MM.1S (cell line): ENCODE measurements at regions not wholly inside any gene's neighbourhood (a gene's known extent, or its start where the extent isn't known, plus 50 kb on each side); places are given as distances from the start of the nearest gene placed in this dataset.

Experiments
- DNase-seq: peaks from one replicate; pipeline ENCODE4 v3.0.0-alpha.2; 2015
- H2AFZ ChIP-seq: fragments of 300-600 bp; sonication (generic); 2 replicates; pipeline ENCODE4 v1.6.0; 2016; ENCODE audit warnings: antibody characterized with exemption, low read length
- H3F3A ChIP-seq: fragments of 300-600 bp; sonication (generic); 2 replicates; pipeline ENCODE4 v1.6.1; 2016; ENCODE audit warnings: mild to moderate bottlenecking, antibody characterized with exemption, low read length, moderate library complexity, mixed read lengths; ENCODE audit not compliant: insufficient read depth
- H3K27ac ChIP-seq: fragments of 300-600 bp; sonication (generic); 2 replicates; pipeline ENCODE4 v1.5.1; 2016; ENCODE audit warnings: mild to moderate bottlenecking, low read length
- H3K27me3 ChIP-seq: fragments of 300-600 bp; sonication (generic); replicated peaks from 2 replicates; pipeline ENCODE4 v1.6.0; 2016; ENCODE audit warnings: low read length; ENCODE audit not compliant: insufficient read depth
- H3K36me3 ChIP-seq: fragments of 300-600 bp; sonication (generic); replicated peaks from 2 replicates; pipeline ENCODE4 v1.6.1; 2016; ENCODE audit warnings: mild to moderate bottlenecking, low read length, mixed read lengths; ENCODE audit not compliant: insufficient read depth
- H3K4me1 ChIP-seq: fragments of 300-600 bp; sonication (generic); 2 replicates; pipeline ENCODE4 v1.6.1; 2016; ENCODE audit warnings: low read length, mixed read lengths
- H3K4me2 ChIP-seq: fragments of 300-600 bp; sonication (generic); 2 replicates; pipeline ENCODE4 v1.6.0; 2016; ENCODE audit warnings: low read depth, low read length
- H3K4me3 ChIP-seq: fragments of 300-600 bp; sonication (generic); 2 replicates; pipeline ENCODE4 v1.5.1; 2016; ENCODE audit warnings: low read length, mixed read lengths
- H3K79me2 ChIP-seq: fragments of 300-600 bp; sonication (generic); 2 replicates; pipeline ENCODE4 v1.6.1; 2016; ENCODE audit warnings: mixed run types, low read length, mixed read lengths
- H3K9ac ChIP-seq: fragments of 300-600 bp; sonication (generic); 2 replicates; pipeline ENCODE4 v1.6.1; 2016; ENCODE audit warnings: low read length, mixed read lengths
- H3K9me2 ChIP-seq: fragments of 300-600 bp; sonication (generic); replicated peaks from 2 replicates; pipeline ENCODE4 v1.6.1; 2016; ENCODE audit warnings: mild to moderate bottlenecking, low read length, mixed read lengths; ENCODE audit not compliant: insufficient read depth
- H3K9me3 ChIP-seq: fragments of 300-600 bp; sonication (generic); replicated peaks from 2 replicates; pipeline ENCODE4 v1.6.1; 2016; ENCODE audit warnings: mild to moderate bottlenecking, low read length, mixed read lengths; ENCODE audit not compliant: insufficient read depth
- H4K20me1 ChIP-seq: fragments of 300-600 bp; sonication (generic); 2 replicates; pipeline ENCODE4 v1.6.1; 2016; ENCODE audit warnings: mild to moderate bottlenecking, low read length, moderate library complexity, mixed read lengths; ENCODE audit not compliant: insufficient read depth
- CTCF ChIP-seq: fragments of 300-600 bp; sonication (generic); IDR thresholded peaks from 2 replicates; pipeline ENCODE4 v1.5.1; 2016; ENCODE audit warnings: antibody characterized with exemption, low read length, mixed read lengths
- EZH2 ChIP-seq: fragments of 300-600 bp; sonication (generic); optimal IDR thresholded peaks from 2 replicates; pipeline ENCODE3; 2017; ENCODE audit warnings: low read depth, mild to moderate bottlenecking, antibody characterized with exemption, low read length, mixed read lengths
- EZH2phosphoT487 ChIP-seq: fragments of 300-600 bp; sonication (generic); IDR thresholded peaks from 2 replicates; pipeline ENCODE4 v1.6.1; 2018; ENCODE audit warnings: antibody characterized with exemption, low read length

- no peaks in the 10 kb centered on the region for H3K27me3 ChIP-seq
- no peaks in the 10 kb centered on the region for H3K9me2 ChIP-seq
- no peaks in the 10 kb centered on the region for H3K4me1 ChIP-seq
- no peaks in the 10 kb centered on the region for H4K20me1 ChIP-seq
- no peaks in the 10 kb centered on the region for H3K79me2 ChIP-seq
- H2AFZ ChIP-seq, result no peak overlapping the region
- no peaks in the 10 kb centered on the region for H3F3A ChIP-seq
- no peaks in the 10 kb centered on the region for H3K36me3 ChIP-seq
- TF ChIP-seq CTCF, result no peak
- TF ChIP-seq EZH2, result no peak
- no peak for TF ChIP-seq EZH2phosphoT487
- H3K4me2 ChIP-seq, result no peak overlapping the region
- H3K27ac ChIP-seq, result no peak overlapping the region
- no peak for DNase-seq
- H3K9me3 ChIP-seq, result no peaks in the 10 kb centered on the region
- H3K4me3 ChIP-seq, result no peak overlapping the region
- H3K9ac ChIP-seq, result no peak overlapping the region
Measured at GRCh38 chr4:175103403-175103802, 185.2 kb downstream of the ADAM29 start.

- Histone ChIP-seq H3K36me3 (no peaks in the 10 kb centered on the region), H4K20me1 (no peaks in the 10 kb centered on the region), H3K27ac (no peak overlapping the region), H3F3A (no peaks in the 10 kb centered on the region), H3K4me1 (no peaks in the 10 kb centered on the region), H3K9me3 (no peaks in the 10 kb centered on the region), H3K79me2 (no peaks in the 10 kb centered on the region), H3K9ac (no peak overlapping the region), H3K9me2 (no peaks in the 10 kb centered on the region), H3K4me3 (no peak overlapping the region), H3K4me2 (no peak overlapping the region), H2AFZ (no peak overlapping the region), H3K27me3 (no peaks in the 10 kb centered on the region)
- no peak for DNase-seq
- TF ChIP-seq EZH2, result no peak
- no peak for TF ChIP-seq CTCF
- no peak for TF ChIP-seq EZH2phosphoT487
Measured at GRCh38 chr4:175106301-175106700, 188.1 kb downstream of the ADAM29 start.

- H3K4me3 ChIP-seq, result no peak overlapping the region
- H3K9ac ChIP-seq, result no peak overlapping the region
- H3K9me2 ChIP-seq, result no peaks in the 10 kb centered on the region
- no peak overlapping the region for H3K27ac ChIP-seq
- no peaks in the 10 kb centered on the region for H3K36me3 ChIP-seq
- H3F3A ChIP-seq, result no peaks in the 10 kb centered on the region
- H3K27me3 ChIP-seq, result no peaks in the 10 kb centered on the region
- H4K20me1 ChIP-seq, result no peaks in the 10 kb centered on the region
- no peaks in the 10 kb centered on the region for H3K79me2 ChIP-seq
- no peak overlapping the region for H2AFZ ChIP-seq
- DNase-seq, result peak; percentile 37
- TF ChIP-seq CTCF (peak; percentile 49), EZH2phosphoT487 (no peak)
- no peaks in the 10 kb centered on the region; the same call in 1 of the 2 replicates for H3K4me1 ChIP-seq
- no peak overlapping the region for H3K4me2 ChIP-seq
- no peaks in the 10 kb centered on the region for H3K9me3 ChIP-seq
Measured at GRCh38 chr4:175109933-175110332, 191.8 kb downstream of the ADAM29 start.
